Panc1 (cell line): ENCODE measurements at regions not wholly inside any gene's neighbourhood (a gene's known extent, or its start where the extent isn't known, plus 50 kb on each side); places are given as distances from the start of the nearest gene placed in this dataset.

Experiments used
- ATAC-seq: fragments of 200-7000 bp; cut with Tn5 transposase; 2 replicates; pipeline ENCODE4 v1.9.1; 2020; ENCODE audit warnings: mild to moderate bottlenecking, moderate library complexity
- BruUV-seq: library from RNA; stranded (reverse); fragments of 400-500 nt; replicated peaks from 2 replicates; lab custom pipeline; 2021; lab: Mats Ljungman, UMichigan
- CTCF ChIA-PET: fragments of 300-600 bp; sonication (Branson Sonifier 250); formaldehyde crosslinking; loops from one replicate; lab custom pipeline; 2022; ENCODE audit warnings: antibody characterized with exemption; lab: Charles Lee
- POLR2A ChIA-PET: fragments of 300-600 bp; sonication (Branson Sonifier 250); formaldehyde crosslinking; loops from one replicate; lab custom pipeline; 2022; ENCODE audit warnings: antibody characterized with exemption; lab: Charles Lee
- DNase-seq: peaks from one replicate; pipeline ENCODE4 v3.0.0-alpha.2; 2010; ENCODE audit warnings: low read depth, low spot score
- H3K27ac ChIP-seq: 2 replicates; pipeline ENCODE4 v1.5.1; 2011; ENCODE audit warnings: mild to moderate bottlenecking, low read length, inconsistent platforms
- H3K27me3 ChIP-seq: fragments of 200-500 bp; sonication (Bioruptor generic); 2 replicates; pipeline ENCODE4 v1.6.0; 2014; ENCODE audit warnings: low read length, inconsistent platforms; ENCODE audit not compliant: control insufficient read depth, insufficient read depth
- H3K36me3 ChIP-seq: fragments of 200-500 bp; sonication (Bioruptor generic); 2 replicates; pipeline ENCODE4 v1.5.1; 2014; ENCODE audit warnings: inconsistent platforms, mild to moderate bottlenecking, low read length, moderate library complexity; ENCODE audit not compliant: control insufficient read depth, insufficient read depth
- H3K4me1 ChIP-seq: 2 replicates; pipeline ENCODE4 v1.5.1; 2011; ENCODE audit warnings: inconsistent platforms, mild to moderate bottlenecking, low read length, moderate library complexity; ENCODE audit not compliant: control insufficient read depth, insufficient read depth
- H3K4me3 ChIP-seq, 2 experiments: 2 replicates each; pipeline ENCODE4 v1.5.1; 2011 to 2012; ENCODE audit warnings: low read depth in 2 of 2, low read length in 2 of 2, mild to moderate bottlenecking in 2 of 2, inconsistent platforms in 1 of 2, moderate library complexity in 1 of 2
- H3K9me3 ChIP-seq: fragments of 200-500 bp; sonication (Bioruptor generic); 2 replicates; pipeline ENCODE4 v1.5.1; 2014; ENCODE audit warnings: low read depth, mild to moderate bottlenecking, inconsistent platforms, low read length, moderate library complexity; ENCODE audit not compliant: control insufficient read depth, insufficient read depth
- CTCF ChIP-seq: fragments of 450-650 bp; IDR thresholded peaks from 2 replicates; pipeline ENCODE4 v1.5.1; 2017; ENCODE audit warnings: mild to moderate bottlenecking
- POLR2AphosphoS5 ChIP-seq: IDR thresholded peaks from 2 replicates; pipeline ENCODE4 v1.6.1; 2012; ENCODE audit warnings: mild to moderate bottlenecking, low read depth, low read length, moderate library complexity
- SIN3A ChIP-seq: IDR thresholded peaks from 2 replicates; pipeline ENCODE4 v1.6.1; 2012; ENCODE audit warnings: low read depth, mild to moderate bottlenecking, low read length, moderate library complexity, borderline replicate concordance; ENCODE audit not compliant: insufficient read depth
- TCF7L2 ChIP-seq: IDR thresholded peaks from 2 replicates; pipeline ENCODE4 v1.6.1; 2011; ENCODE audit warnings: mild to moderate bottlenecking, low read depth, low read length, inconsistent platforms
- in situ Hi-C: cut with HindIII; loops from 2 replicates; pipeline ENCODE4 v1.10.0; 2016; ENCODE audit warnings: low sequenced_read_pairs, low pct_unique_long_range_greater_than_20kb
- intact Hi-C: fragments of 100-400 bp; cut with micrococcal nuclease; formaldehyde crosslinking; loops from one replicate; pipeline ENCODE4 v1.10.0; 2022; ENCODE audit not compliant: unreplicated experiment
- TF ChIP-seq, protein P1 (sequence below), 2 experiments: IDR thresholded peaks; 2 replicates each; pipeline ENCODE4 v1.6.1; 2011 to 2012; ENCODE audit warnings: low read depth in 2 of 2, control low read depth in 1 of 2, low read length in 1 of 2, mild to moderate bottlenecking in 1 of 2, moderate library complexity in 1 of 2; ENCODE audit not compliant: insufficient read depth in 1 of 2

DNA sequence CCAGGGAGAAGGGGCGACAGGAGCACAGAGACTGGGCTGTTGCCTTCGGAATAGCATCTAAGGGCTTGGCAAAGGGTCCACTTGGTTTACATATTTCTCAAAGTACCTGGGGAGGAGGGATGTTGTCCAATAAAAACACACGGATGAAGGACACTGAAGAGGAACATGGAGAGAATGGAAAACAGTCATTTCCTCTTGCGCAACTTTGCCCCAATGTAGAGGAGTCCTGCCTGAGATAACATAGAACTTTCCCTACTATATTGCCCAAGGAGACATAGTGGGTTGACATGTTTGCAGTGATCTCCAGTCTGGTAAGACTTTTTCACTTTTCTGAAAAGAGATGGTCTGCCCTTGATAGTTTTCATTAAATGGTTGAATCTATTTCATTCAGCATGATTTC, 468.8 kb upstream of the SUCLG2 start:
- TF ChIP-seq TCF7L2 = no peak
- no peak for TF ChIP-seq CTCF
- no peak for TF ChIP-seq SIN3A
- TF ChIP-seq, protein P1, sequence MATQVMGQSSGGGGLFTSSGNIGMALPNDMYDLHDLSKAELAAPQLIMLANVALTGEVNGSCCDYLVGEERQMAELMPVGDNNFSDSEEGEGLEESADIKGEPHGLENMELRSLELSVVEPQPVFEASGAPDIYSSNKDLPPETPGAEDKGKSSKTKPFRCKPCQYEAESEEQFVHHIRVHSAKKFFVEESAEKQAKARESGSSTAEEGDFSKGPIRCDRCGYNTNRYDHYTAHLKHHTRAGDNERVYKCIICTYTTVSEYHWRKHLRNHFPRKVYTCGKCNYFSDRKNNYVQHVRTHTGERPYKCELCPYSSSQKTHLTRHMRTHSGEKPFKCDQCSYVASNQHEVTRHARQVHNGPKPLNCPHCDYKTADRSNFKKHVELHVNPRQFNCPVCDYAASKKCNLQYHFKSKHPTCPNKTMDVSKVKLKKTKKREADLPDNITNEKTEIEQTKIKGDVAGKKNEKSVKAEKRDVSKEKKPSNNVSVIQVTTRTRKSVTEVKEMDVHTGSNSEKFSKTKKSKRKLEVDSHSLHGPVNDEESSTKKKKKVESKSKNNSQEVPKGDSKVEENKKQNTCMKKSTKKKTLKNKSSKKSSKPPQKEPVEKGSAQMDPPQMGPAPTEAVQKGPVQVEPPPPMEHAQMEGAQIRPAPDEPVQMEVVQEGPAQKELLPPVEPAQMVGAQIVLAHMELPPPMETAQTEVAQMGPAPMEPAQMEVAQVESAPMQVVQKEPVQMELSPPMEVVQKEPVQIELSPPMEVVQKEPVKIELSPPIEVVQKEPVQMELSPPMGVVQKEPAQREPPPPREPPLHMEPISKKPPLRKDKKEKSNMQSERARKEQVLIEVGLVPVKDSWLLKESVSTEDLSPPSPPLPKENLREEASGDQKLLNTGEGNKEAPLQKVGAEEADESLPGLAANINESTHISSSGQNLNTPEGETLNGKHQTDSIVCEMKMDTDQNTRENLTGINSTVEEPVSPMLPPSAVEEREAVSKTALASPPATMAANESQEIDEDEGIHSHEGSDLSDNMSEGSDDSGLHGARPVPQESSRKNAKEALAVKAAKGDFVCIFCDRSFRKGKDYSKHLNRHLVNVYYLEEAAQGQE (IDR thresholded peaks at IDR 0.05; ENCODE audit: insufficient read depth in 1 of 2, low read depth in 2 of 2, low read length in 1 of 2) = no peak
- TF ChIP-seq POLR2AphosphoS5 = no peak
- ChIA-PET POLR2A (no interaction called here), CTCF (no interaction called here)
- no TSS peak for BruUV-seq
- H3K9me3 ChIP-seq = no peaks in the 10 kb centered on the region
- H3K4me1 ChIP-seq = no peaks in the 10 kb centered on the region
- intact Hi-C loops (no loop called here), in situ Hi-C loops (no loop called here)
- H3K27me3 ChIP-seq = no peaks in the 10 kb centered on the region
- ATAC-seq = no peak
- H3K27ac ChIP-seq = no peak overlapping the region
- no peaks in the 10 kb centered on the region for H3K36me3 ChIP-seq
- no peak for DNase-seq
- H3K4me3 ChIP-seq = no peak overlapping the region

- intact Hi-C loops = no loop called here
These were observed 466.9 kb upstream of the SUCLG2 start for GRCh38 chr3:68121287-68121686.

More at GRCh38 chr3:68121287-68121686, 466.9 kb upstream of the SUCLG2 start:
- ChIA-PET POLR2A (no interaction called here), CTCF (no interaction called here)
- no peak overlapping the region for H3K27ac ChIP-seq
- no peaks in the 10 kb centered on the region for H3K9me3 ChIP-seq
- no peak for ATAC-seq
- H3K27me3 ChIP-seq = no peaks in the 10 kb centered on the region
- no peaks in the 10 kb centered on the region for H3K4me1 ChIP-seq
- no peak overlapping the region for H3K4me3 ChIP-seq
- TF ChIP-seq CTCF (no peak), TCF7L2 (no peak), SIN3A (no peak), POLR2AphosphoS5 (no peak)
- TF ChIP-seq, protein P1 (IDR thresholded peaks at IDR 0.05; ENCODE audit: insufficient read depth in 1 of 2, low read depth in 2 of 2, low read length in 1 of 2) = no peak
- in situ Hi-C loops = no loop called here
- BruUV-seq = no TSS peak
- no peaks in the 10 kb centered on the region for H3K36me3 ChIP-seq
- DNase-seq = no peak
